ENCODE measurements at regions not wholly inside any gene's neighbourhood (a gene's known extent, or its start where the extent isn't known, plus 50 kb on each side); places are given as distances from the start of the nearest gene placed in this dataset.

- DNase-seq, result no peak
Measured at GRCh38 chr2:62296832-62297623, 101.1 kb downstream of the B3GNT2 start.

GRCh38 chr2:62296034-62296831 lies 100.3 kb downstream of the B3GNT2 start:
- no peak for DNase-seq

GRCh38 chr2:62293490-62294271 lies 97.8 kb downstream of the B3GNT2 start:
- DNase-seq, result peak; percentile 62

- DNase-seq, result no peak
Measured at GRCh38 chr2:62293151-62293489, 97.2 kb downstream of the B3GNT2 start.

GRCh38 chr2:62292190-62292589 lies 96.3 kb downstream of the B3GNT2 start:
- DNase-seq, result no peak

GRCh38 chr2:62291517-62292137 lies 95.7 kb downstream of the B3GNT2 start:
- DNase-seq, result no peak

GRCh38 chr2:62291052-62291451 lies 95.1 kb downstream of the B3GNT2 start:
- no peak for DNase-seq

- DNase-seq, result peak; percentile 46
Measured at GRCh38 chr2:62287899-62288880, 92.3 kb downstream of the B3GNT2 start.

GRCh38 chr2:62287282-62287681 lies 91.4 kb downstream of the B3GNT2 start:
- no peak for DNase-seq

GRCh38 chr2:62286089-62286785 lies 90.3 kb downstream of the B3GNT2 start:
- DNase-seq, result no peak

GRCh38 chr2:62284980-62285379 lies 89.1 kb downstream of the B3GNT2 start:
- no peak for DNase-seq

- DNase-seq, result no peak
Measured at GRCh38 chr2:62284471-62284870, 88.6 kb downstream of the B3GNT2 start.

- no peak for DNase-seq
Measured at GRCh38 chr2:62283147-62283546, 87.2 kb downstream of the B3GNT2 start.

GRCh38 chr2:62281663-62282062 lies 85.7 kb downstream of the B3GNT2 start:
- no peak for DNase-seq

- DNase-seq, result no peak
Measured at GRCh38 chr2:62277688-62278087, 81.8 kb downstream of the B3GNT2 start.

Measured in left hindlimb (tissue), 1 donor.